ENCODE measurements at regions not wholly inside any gene's neighbourhood (a gene's known extent, or its start where the extent isn't known, plus 50 kb on each side); places are given as distances from the start of the nearest gene placed in this dataset.

DNA sequence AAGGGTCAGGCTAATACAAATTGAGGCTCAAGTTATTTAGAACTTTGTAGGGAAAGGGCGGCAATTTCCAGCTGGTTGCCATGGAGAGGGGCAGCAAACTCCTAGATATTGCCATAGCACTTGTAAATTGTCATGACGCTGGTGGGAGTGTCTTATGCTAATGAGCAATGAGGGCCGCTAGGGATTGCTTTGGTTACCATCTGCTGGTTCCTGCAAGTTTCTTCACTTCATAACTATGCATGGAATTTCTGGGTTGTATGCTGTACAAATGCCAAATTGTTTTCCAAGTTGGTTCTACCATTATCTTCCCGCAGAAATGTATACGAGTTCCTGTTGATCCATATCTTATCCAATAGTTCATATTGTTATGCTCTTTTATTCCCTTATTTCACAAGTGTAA is 1339.4 kb downstream of the EFNB2 start:
- TF ChIP-seq, protein P1, sequence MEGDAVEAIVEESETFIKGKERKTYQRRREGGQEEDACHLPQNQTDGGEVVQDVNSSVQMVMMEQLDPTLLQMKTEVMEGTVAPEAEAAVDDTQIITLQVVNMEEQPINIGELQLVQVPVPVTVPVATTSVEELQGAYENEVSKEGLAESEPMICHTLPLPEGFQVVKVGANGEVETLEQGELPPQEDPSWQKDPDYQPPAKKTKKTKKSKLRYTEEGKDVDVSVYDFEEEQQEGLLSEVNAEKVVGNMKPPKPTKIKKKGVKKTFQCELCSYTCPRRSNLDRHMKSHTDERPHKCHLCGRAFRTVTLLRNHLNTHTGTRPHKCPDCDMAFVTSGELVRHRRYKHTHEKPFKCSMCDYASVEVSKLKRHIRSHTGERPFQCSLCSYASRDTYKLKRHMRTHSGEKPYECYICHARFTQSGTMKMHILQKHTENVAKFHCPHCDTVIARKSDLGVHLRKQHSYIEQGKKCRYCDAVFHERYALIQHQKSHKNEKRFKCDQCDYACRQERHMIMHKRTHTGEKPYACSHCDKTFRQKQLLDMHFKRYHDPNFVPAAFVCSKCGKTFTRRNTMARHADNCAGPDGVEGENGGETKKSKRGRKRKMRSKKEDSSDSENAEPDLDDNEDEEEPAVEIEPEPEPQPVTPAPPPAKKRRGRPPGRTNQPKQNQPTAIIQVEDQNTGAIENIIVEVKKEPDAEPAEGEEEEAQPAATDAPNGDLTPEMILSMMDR (IDR thresholded peaks at IDR 0.05; ENCODE audit: low read depth, low read length, missing control alignments), result no peak
- in situ Hi-C loops (cut with HindIII; ENCODE audit: low pct_ligation_motif_present, low sequenced_read_pairs), result no loop called here
- Histone ChIP-seq H3K27ac (peak overlapping the region; percentile 59), H3K27me3 (replicated peaks) (no peaks in the 10 kb centered on the region), H3K36me3 (replicated peaks) (no peaks in the 10 kb centered on the region), H3K4me3 (ENCODE audit: low read depth, low read length) (no peak overlapping the region)
- peak; percentile 94 for DNase-seq

GRCh38 chr13:105193026-105193425 is 1342.4 kb downstream of the EFNB2 start:
- in situ Hi-C loops (cut with HindIII; ENCODE audit: low pct_ligation_motif_present, low sequenced_read_pairs), result no loop called here
- no peak overlapping the region for H3K4me3 ChIP-seq (ENCODE audit: low read depth, low read length)
- DNase-seq, result no peak
- no peaks in the 10 kb centered on the region for H3K36me3 ChIP-seq (replicated peaks)
- TF ChIP-seq, protein P1 (IDR thresholded peaks at IDR 0.05; ENCODE audit: low read depth, low read length, missing control alignments), result no peak
- H3K27ac ChIP-seq, result no peak overlapping the region
- H3K27me3 ChIP-seq (replicated peaks), result no peaks in the 10 kb centered on the region

GRCh38 chr13:105184201-105184600 is 1351.3 kb downstream of the EFNB2 start:
- in situ Hi-C loops (cut with HindIII; ENCODE audit: low pct_ligation_motif_present, low sequenced_read_pairs), result no loop called here
- Histone ChIP-seq H3K36me3 (replicated peaks) (no peaks in the 10 kb centered on the region), H3K4me3 (ENCODE audit: low read depth, low read length) (no peak overlapping the region), H3K27ac (no peak overlapping the region), H3K27me3 (replicated peaks) (no peaks in the 10 kb centered on the region)
- DNase-seq, result no peak
- TF ChIP-seq, protein P1 (IDR thresholded peaks at IDR 0.05; ENCODE audit: low read depth, low read length, missing control alignments), result no peak

GRCh38 chr13:105177265-105177900 is 1358.1 kb downstream of the EFNB2 start:
- Histone ChIP-seq H3K27me3 (replicated peaks) (no peaks in the 10 kb centered on the region), H3K4me3 (ENCODE audit: low read depth, low read length) (no peak overlapping the region), H3K27ac (no peak overlapping the region), H3K36me3 (replicated peaks) (no peaks in the 10 kb centered on the region)
- TF ChIP-seq, protein P1 (IDR thresholded peaks at IDR 0.05; ENCODE audit: low read depth, low read length, missing control alignments), result no peak
- in situ Hi-C loops (cut with HindIII; ENCODE audit: low pct_ligation_motif_present, low sequenced_read_pairs), result no loop called here
- peak; percentile 25 for DNase-seq

DNA sequence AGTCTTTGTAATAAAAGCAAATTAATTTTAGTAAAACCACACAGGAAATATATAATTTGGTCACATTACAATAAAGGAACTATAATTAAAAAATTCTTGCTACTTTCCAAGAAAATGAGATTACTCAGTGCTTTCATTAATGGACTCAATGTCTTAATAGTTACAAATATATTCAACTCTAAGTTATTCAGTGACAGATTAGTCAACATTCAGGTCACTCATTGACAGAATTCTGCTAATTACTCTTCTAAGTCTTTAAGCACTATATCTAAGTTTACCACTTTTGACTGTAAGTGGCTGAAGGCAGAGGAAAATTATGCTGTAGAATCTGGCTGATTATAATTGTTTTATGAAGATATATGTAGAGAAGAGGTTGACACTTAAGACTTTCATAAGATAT is 1365.0 kb downstream of the EFNB2 start:
- no peak overlapping the region for H3K4me3 ChIP-seq (ENCODE audit: low read depth, low read length)
- H3K36me3 ChIP-seq (replicated peaks), result no peaks in the 10 kb centered on the region
- no peaks in the 10 kb centered on the region for H3K27me3 ChIP-seq (replicated peaks)
- TF ChIP-seq, protein P1 (IDR thresholded peaks at IDR 0.05; ENCODE audit: low read depth, low read length, missing control alignments), result no peak
- DNase-seq, result no peak
- H3K27ac ChIP-seq, result no peak overlapping the region
- in situ Hi-C loops (cut with HindIII; ENCODE audit: low pct_ligation_motif_present, low sequenced_read_pairs), result no loop called here

- TF ChIP-seq, protein P1 (IDR thresholded peaks at IDR 0.05; ENCODE audit: low read depth, low read length, missing control alignments), result no peak
- no peak overlapping the region for H3K4me3 ChIP-seq (ENCODE audit: low read depth, low read length)
- no peaks in the 10 kb centered on the region for H3K27me3 ChIP-seq (replicated peaks)
- in situ Hi-C loops (cut with HindIII; ENCODE audit: low pct_ligation_motif_present, low sequenced_read_pairs), result no loop called here
- no peak overlapping the region for H3K27ac ChIP-seq
- H3K36me3 ChIP-seq (replicated peaks), result no peaks in the 10 kb centered on the region
- no peak for DNase-seq
Measured at GRCh38 chr13:105168295-105168694, 1367.2 kb downstream of the EFNB2 start.

All from brain microvascular endothelial cell (primary cell).